Epidermal melanocyte (primary cell): ENCODE measurements at regions not wholly inside any gene's neighbourhood (a gene's known extent, or its start where the extent isn't known, plus 50 kb on each side); places are given as distances from the start of the nearest gene placed in this dataset.

Experiments
- DNase-seq: peaks from one replicate; pipeline ENCODE4 v3.0.0; 2011; ENCODE audit warnings: low spot score; ENCODE audit not compliant: insufficient read length

- no peak for DNase-seq
Observed at GRCh38 chr5:103842936-103843335, 280.3 kb upstream of the NUDT12 start.

DNA sequence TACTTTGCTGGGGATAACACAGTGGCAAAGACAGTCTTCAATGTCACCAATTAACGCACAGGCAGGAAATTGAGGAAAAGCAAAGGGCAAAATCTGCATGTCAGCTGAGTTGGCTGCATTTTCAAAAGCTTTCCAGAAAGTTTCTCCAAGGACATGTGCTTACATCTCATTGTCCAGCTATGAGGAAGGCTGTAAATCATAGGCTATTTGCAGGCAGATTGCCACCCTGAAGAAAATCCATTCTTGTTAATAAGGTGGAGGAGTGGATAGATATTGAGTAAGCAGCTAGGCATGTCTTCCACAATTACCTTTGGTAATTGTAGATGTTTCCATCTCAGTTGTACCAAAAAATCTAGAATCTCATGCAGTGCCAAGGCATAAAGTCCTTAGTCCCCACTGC, 278.0 kb upstream of the NUDT12 start:
- no peak for DNase-seq

GRCh38 chr5:103834216-103834615, 271.6 kb upstream of the NUDT12 start:
- DNase-seq: no peak

- no peak for DNase-seq
Observed at GRCh38 chr5:103829585-103829984, 267.0 kb upstream of the NUDT12 start.

DNA sequence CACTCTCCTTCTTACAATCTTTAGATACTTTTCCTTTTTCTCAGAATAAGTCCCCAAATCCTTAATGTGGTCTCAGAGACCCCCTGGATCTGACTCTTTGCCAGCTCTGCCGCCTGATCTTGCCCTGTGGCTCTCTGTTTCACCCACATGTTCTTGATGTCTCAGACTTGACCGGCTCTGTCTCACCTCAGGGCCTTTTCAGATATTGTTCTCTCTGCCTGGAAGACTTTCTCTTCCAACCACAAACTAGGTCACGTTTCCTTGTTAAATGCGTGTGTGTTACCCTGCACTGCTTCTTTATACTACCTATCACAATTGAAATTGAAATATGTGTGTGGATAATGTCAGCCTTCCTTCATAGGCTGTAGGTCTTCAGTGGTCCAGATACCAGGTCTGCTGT, 265.4 kb upstream of the NUDT12 start:
- DNase-seq: no peak

DNA sequence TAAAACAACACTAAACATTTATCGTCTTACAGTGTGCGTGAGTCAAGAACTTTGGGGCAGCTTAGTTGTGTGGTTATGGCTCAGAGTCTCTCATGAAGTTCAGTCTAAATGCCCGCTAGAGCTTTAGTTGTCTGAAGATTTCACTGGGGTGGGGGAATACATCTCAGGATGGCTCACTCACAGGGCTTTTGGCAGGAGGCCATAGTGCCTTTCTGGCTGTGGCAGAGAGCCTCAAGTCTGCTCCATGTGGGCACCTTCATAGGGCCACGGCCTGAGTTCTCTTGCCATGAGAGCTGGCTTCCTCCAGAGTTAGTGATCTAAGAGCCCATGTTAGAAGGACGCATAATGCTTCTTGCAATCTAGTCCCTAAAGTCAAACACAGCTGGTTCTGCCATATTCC, 258.8 kb upstream of the NUDT12 start:
- DNase-seq: no peak

DNA sequence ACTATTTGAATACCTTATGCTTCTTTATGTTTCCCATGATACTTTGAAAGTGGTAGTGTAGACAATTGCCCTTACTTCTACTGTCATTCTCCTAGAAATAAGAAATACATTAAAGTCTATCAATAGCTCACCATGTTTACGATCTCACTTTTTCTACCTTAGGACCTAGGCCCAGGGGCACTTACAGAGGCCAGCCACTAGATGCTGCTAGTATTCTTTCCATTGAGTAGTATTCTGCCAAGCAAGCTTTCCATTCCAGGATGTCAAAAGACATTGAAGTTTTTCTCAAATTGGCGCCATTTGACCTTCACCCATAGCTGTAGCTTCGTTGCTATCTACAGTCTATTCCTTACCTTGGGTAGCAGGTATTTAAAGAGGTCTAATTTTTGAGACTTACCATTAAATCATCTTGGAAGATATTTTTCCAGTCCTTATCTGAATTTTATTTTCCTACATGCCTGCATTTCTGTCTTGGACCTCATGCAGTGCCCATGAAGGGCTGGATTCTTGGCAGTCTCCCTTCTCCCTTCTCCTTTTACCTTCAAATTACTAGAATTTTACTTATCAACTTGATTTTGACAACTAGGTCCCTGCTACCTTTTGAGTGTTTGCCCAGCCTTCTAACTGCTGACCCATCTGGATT, 246.0 kb upstream of the NUDT12 start:
- DNase-seq: peak; percentile 65

DNA sequence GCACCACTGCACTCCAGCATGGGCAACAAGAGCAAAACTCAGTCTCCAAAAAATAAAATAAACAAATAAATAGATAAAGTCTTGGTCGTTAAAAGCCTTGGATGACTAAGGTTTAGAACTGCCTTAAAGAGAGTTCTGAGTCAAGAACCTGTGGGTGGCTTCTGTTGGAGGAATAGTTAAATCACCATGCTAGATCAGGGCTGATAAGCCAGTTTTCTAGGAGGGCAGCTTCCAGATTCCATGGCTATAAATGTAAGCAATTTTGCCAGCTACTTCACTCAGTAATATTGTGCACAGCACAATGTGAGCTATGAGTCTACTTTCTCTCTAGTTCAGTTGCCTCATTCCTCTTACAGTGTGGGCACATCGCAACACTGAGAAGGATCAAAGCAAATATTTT, 242.1 kb upstream of the NUDT12 start:
- DNase-seq: no peak

DNA sequence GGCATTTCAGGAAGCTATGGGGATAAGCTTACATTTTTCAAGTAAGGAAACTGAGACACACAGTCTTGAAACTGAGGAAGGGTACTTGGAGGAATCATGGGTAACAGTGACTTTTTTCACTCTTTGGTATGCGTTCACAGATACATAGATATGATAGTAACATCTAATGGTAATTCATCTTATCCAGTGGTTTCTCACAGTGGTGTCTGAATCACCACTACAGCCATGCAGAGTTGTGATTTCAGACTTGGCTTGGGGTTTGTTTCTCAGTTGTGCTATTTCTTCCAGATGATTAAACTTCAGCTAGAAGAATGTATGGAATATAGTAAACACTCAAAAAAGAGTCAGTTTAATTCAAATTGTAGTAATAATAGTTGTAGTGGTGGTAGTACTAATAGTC, 239.1 kb upstream of the NUDT12 start:
- DNase-seq: no peak

DNA sequence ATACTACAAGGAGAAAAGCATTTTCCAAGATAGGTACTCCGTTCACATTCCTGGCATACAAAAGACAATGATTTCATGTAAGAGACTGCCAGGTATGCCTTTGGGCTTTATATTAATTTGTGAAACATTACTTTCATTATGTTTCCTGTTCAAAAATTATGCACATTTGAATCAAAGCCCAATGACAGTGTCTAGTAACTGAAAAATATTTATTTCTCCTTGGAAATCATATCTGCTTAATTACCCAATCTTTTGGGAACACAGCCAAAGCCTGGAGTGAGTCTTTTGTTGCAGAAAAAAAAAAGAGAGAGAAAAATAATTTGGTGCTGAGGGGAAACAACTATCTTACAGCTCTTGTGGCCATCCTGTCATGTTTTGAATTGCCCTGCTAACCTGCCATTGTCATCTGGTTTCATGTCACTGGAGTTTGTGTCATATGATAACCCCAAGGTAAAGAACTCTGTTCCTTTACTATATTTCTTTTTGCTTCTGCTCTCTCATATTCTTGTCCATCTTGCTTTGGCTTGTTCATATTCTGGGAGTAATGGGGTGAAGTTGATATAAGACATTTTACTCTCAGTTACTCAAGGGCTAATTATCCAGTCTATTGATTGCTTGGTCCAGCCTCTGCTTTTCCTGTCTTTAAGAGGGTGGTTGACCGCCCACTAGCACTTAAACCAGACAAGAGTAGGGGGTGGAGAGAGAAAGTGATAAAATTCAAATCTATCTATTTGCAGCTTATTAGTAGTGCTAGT, 238.3 kb upstream of the NUDT12 start:
- no peak for DNase-seq

DNA sequence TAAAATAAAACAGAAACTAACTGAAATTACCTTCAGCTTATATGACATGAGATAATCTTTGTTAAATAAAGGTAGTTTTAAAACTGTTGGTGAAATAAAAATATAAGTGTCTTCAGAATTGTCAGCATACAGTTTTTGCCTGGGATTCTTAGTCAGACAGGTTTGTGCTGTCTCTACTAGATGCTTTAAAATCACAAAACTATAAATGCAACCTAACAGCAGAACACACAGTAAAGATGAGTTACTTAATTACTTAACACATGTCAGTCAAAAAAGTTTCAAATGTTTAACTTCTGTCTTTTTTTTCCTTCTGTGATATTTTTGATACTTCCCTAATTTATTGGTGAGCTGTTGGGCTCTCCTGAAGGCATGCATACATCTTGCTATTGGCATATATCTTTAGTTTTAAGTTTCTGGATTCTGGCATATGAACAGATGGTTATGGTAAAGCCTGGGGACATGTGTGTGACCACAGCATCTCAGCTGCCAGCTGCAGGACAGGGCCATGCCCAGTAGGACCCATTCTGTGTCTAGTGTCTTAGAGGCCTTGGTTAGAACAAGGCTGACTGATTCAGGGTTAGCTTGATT, 231.1 kb upstream of the NUDT12 start:
- DNase-seq: no peak

- no peak for DNase-seq
Observed at GRCh38 chr5:103785569-103785968, 223.0 kb upstream of the NUDT12 start.

- DNase-seq: no peak
Observed at GRCh38 chr5:103783669-103784068, 221.1 kb upstream of the NUDT12 start.

DNA sequence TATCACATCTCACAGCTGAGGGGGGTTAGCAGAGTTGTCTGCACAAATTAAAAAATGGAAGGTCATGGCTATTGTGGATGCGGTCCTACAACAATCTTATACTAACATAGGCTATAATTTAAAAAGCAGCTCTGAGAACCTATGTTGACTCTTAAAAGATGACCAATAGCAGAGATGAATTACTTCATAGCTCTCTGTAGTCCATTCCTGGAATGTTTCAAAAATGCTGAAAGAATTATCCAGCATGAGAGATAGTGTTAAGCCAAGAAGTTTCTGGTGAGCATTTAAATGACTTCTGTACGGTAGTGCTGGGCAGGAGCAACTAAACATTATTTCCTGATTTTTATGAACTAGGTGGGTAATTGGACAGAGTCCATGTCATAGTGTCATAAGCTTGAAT, 218.2 kb upstream of the NUDT12 start:
- DNase-seq: no peak

DNA sequence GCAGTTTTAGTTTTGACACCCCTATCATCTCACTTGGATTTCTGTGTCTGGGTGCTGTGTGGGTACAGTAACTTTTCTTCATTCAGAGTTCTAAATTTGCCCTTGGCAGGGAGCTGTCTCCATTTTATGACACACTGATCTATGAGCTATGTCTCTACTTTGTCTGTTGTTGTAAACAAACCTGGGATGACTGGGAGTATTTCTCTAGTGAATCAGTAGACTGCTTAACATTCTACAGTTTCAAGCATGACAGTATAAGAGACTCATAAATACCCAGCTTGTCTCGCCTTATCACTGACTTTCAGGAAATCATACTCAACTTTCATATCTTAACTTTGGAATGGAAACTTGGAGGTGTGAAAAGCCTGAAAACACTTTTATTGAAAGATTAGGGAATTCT, 212.1 kb upstream of the NUDT12 start:
- DNase-seq: no peak

GRCh38 chr5:103772248-103772647, 209.7 kb upstream of the NUDT12 start:
- DNase-seq: no peak

DNA sequence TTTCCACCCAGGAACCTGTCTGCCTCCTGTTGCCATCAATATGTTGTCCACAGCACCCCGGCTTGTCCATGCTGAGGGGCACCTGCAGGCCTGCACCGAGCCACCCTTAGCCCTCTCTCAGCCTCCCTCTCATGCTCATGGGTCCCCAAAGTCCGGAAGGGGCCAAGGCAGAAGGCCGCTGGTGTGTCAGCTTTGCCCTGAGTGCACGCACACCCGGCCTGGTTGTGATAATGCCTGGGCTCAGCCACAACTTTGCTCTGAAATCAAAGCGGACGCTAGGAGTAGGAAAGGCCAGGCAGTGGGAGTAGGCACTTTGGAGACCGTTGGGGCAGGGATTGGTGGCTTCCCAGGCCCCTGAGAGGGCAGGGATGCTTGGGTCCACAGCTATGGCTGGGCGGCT, 201.8 kb upstream of the NUDT12 start:
- no peak for DNase-seq

GRCh38 chr5:103758996-103759395, 196.4 kb upstream of the NUDT12 start:
- no peak for DNase-seq

DNA sequence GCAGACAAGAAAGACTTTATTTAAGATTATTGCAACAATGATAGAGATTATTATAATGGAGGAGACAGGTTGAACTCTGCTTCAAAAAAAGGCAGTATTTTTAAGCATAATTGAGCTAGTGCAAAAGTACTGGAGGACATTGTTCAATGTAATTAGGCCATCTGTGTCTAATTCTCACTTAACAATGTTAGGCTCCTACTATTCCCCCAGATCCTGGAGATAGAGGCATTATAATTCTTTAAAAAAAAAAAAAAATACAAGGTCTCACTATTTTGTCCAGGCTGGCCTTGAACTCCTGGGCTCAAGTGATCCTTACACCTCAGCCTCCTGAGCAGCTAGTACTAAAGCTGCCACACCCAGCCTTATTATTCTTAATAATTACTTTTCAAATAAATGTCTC, 193.4 kb upstream of the NUDT12 start:
- no peak for DNase-seq

GRCh38 chr5:103745353-103746065, 182.9 kb upstream of the NUDT12 start:
- DNase-seq: no peak

- DNase-seq: no peak
Observed at GRCh38 chr5:103744159-103744558, 181.6 kb upstream of the NUDT12 start.

- DNase-seq: no peak
Observed at GRCh38 chr5:103743421-103743820, 180.8 kb upstream of the NUDT12 start.
